ENCODE measurements at regions not wholly inside any gene's neighbourhood (a gene's known extent, or its start where the extent isn't known, plus 50 kb on each side); places are given as distances from the start of the nearest gene placed in this dataset.

- H3K27me3 Mint-ChIP-seq (ENCODE audit: insufficient read depth) = no peaks in the 10 kb centered on the region
- no peak overlapping the region for H3K27ac Mint-ChIP-seq
- intact Hi-C loops (cut with micrococcal nuclease) = no loop called here
- DNase-seq (ENCODE audit: low spot score) = no peak
- no peaks in the 10 kb centered on the region for H3K36me3 Mint-ChIP-seq (ENCODE audit: low read depth)
- no peaks in the 10 kb centered on the region for H3K4me1 Mint-ChIP-seq (ENCODE audit: low read depth)
- no peak overlapping the region for H3K4me3 Mint-ChIP-seq
- peaks cover 7% of the 10 kb centered on the region for H3K9me3 Mint-ChIP-seq
These were observed 737.2 kb upstream of the IGFBP3 start for GRCh38 chr7:46658281-46658680.

- Mint-ChIP-seq H3K4me3 (no peak overlapping the region), H3K4me1 (ENCODE audit: low read depth) (no peaks in the 10 kb centered on the region), H3K9me3 (peaks cover 13% of the 10 kb centered on the region), H3K27me3 (ENCODE audit: insufficient read depth) (no peaks in the 10 kb centered on the region), H3K27ac (no peak overlapping the region), H3K36me3 (ENCODE audit: low read depth) (no peaks in the 10 kb centered on the region)
- DNase-seq (ENCODE audit: low spot score) = no peak
- intact Hi-C loops (cut with micrococcal nuclease) = no loop called here
These were observed 733.7 kb upstream of the IGFBP3 start for GRCh38 chr7:46654546-46655443.

DNA sequence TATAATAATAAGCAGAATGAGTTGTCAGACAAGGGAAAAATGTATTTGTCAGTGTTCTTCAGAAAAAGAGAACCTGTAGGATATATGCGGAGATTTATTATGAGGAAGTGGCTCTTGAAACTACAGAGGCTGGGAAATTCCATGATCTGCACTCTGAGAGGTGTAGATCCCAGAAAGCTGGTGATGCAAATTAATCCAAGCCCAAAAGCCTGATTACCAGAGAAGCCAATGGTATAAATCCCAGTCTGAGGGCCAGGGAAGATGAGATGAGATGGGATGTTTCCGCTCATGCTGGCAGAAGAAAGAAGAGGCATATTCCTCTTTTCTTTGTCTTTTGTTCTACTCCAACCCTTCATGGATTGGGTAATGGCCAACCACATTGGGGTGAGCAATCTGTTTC is 732.8 kb upstream of the IGFBP3 start:
- H3K27me3 Mint-ChIP-seq (ENCODE audit: insufficient read depth) = no peaks in the 10 kb centered on the region
- intact Hi-C loops (cut with micrococcal nuclease) = no loop called here
- H3K4me3 Mint-ChIP-seq = no peak overlapping the region
- peaks cover 13% of the 10 kb centered on the region for H3K9me3 Mint-ChIP-seq
- no peak overlapping the region for H3K27ac Mint-ChIP-seq
- no peaks in the 10 kb centered on the region for H3K36me3 Mint-ChIP-seq (ENCODE audit: low read depth)
- no peaks in the 10 kb centered on the region for H3K4me1 Mint-ChIP-seq (ENCODE audit: low read depth)
- DNase-seq (ENCODE audit: low spot score) = no peak

DNA sequence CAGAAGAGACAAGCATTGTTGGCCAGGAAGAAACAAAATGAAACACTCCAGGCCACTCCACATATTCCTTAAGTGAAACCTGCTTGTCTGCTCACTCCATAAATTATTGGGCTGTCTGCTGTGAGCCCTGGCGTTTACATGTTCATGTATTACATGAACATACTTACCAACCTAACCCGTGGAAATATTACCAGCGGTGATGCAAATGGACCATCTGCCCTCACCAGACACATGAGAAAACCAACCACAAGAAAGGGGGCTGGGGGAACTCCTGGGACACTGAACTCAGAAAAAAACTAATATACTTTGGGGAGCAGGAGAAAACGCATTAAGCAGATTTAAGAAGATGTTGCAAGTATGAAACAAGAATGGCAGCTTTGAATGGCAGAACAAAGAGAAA is 731.2 kb upstream of the IGFBP3 start:
- no peaks in the 10 kb centered on the region for H3K27me3 Mint-ChIP-seq (ENCODE audit: insufficient read depth)
- intact Hi-C loops (cut with micrococcal nuclease) = no loop called here
- H3K4me1 Mint-ChIP-seq (ENCODE audit: low read depth) = no peaks in the 10 kb centered on the region
- no peak overlapping the region for H3K4me3 Mint-ChIP-seq
- no peak for DNase-seq (ENCODE audit: low spot score)
- no peaks in the 10 kb centered on the region for H3K36me3 Mint-ChIP-seq (ENCODE audit: low read depth)
- no peak overlapping the region for H3K27ac Mint-ChIP-seq
- peaks cover 17% of the 10 kb centered on the region for H3K9me3 Mint-ChIP-seq

- DNase-seq (ENCODE audit: low spot score) = no peak
- H3K4me3 Mint-ChIP-seq = no peak overlapping the region
- no peaks in the 10 kb centered on the region for H3K36me3 Mint-ChIP-seq (ENCODE audit: low read depth)
- H3K27ac Mint-ChIP-seq = no peak overlapping the region
- H3K4me1 Mint-ChIP-seq (ENCODE audit: low read depth) = no peaks in the 10 kb centered on the region
- no peaks in the 10 kb centered on the region for H3K27me3 Mint-ChIP-seq (ENCODE audit: insufficient read depth)
- peaks cover 18% of the 10 kb centered on the region for H3K9me3 Mint-ChIP-seq
- intact Hi-C loops (cut with micrococcal nuclease) = no loop called here
These were observed 730.6 kb upstream of the IGFBP3 start for GRCh38 chr7:46651561-46652088.

- no peak for DNase-seq (ENCODE audit: low spot score)
- no peak overlapping the region for H3K27ac Mint-ChIP-seq
- no peaks in the 10 kb centered on the region for H3K27me3 Mint-ChIP-seq (ENCODE audit: insufficient read depth)
- intact Hi-C loops (cut with micrococcal nuclease) = no loop called here
- H3K4me3 Mint-ChIP-seq = no peak overlapping the region
- peaks cover 19% of the 10 kb centered on the region for H3K9me3 Mint-ChIP-seq
- H3K4me1 Mint-ChIP-seq (ENCODE audit: low read depth) = no peaks in the 10 kb centered on the region
- H3K36me3 Mint-ChIP-seq (ENCODE audit: low read depth) = no peaks in the 10 kb centered on the region
These were observed 730.0 kb upstream of the IGFBP3 start for GRCh38 chr7:46651070-46651469.

DNA sequence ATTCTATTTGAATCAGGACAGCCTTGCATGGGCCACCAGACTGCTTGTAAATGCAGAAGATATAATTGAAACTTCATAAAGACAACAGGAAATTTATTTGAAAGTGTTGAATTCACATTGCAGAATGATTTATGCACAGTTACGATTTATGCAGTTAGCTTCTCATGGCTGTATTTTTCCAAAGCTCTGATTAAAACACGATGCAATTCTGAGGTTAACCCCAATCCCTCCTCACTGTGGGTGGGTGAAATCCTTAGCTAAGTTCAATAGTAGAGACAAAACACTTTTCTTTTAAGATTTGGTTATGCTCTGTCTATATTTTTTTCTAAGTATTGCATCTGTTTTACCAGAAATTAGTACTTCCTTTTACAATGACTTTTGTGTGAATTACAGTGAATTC is 728.8 kb upstream of the IGFBP3 start:
- Mint-ChIP-seq H3K36me3 (ENCODE audit: low read depth) (no peaks in the 10 kb centered on the region), H3K4me1 (ENCODE audit: low read depth) (no peaks in the 10 kb centered on the region), H3K27me3 (ENCODE audit: insufficient read depth) (no peaks in the 10 kb centered on the region), H3K27ac (no peak overlapping the region), H3K4me3 (no peak overlapping the region), H3K9me3 (peaks cover 20% of the 10 kb centered on the region)
- DNase-seq (ENCODE audit: low spot score) = no peak
- intact Hi-C loops (cut with micrococcal nuclease) = no loop called here

GRCh38 chr7:46637793-46638735 is 717.0 kb upstream of the IGFBP3 start:
- Mint-ChIP-seq H3K4me1 (ENCODE audit: low read depth) (no peaks in the 10 kb centered on the region), H3K36me3 (ENCODE audit: low read depth) (no peaks in the 10 kb centered on the region), H3K27me3 (ENCODE audit: insufficient read depth) (no peaks in the 10 kb centered on the region), H3K4me3 (no peak overlapping the region), H3K9me3 (no peaks in the 10 kb centered on the region), H3K27ac (no peak overlapping the region)
- intact Hi-C loops (cut with micrococcal nuclease) = no loop called here
- DNase-seq (ENCODE audit: low spot score) = no peak

DNA sequence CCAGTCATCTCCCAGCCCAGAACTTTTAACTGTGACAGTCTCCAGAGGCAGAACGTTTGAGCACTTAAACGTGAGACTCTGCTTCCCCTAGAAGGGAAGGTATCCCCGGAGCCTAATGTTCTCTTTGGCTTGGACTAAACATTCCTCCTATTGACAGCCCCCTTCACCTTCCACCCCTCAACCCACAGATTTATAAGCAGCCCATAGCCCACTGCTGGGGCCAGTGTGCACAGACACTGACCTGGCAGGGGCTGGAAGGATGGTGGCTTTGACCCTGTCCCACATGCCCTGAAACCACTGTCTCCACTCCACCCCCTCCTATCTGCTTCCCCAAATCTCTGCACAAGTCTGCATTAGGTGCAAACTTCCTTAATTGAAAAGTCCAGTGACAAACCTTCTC is 715.0 kb upstream of the IGFBP3 start:
- Mint-ChIP-seq H3K4me1 (ENCODE audit: low read depth) (no peaks in the 10 kb centered on the region), H3K4me3 (no peak overlapping the region), H3K27ac (no peak overlapping the region), H3K36me3 (ENCODE audit: low read depth) (no peaks in the 10 kb centered on the region), H3K9me3 (no peaks in the 10 kb centered on the region), H3K27me3 (ENCODE audit: insufficient read depth) (no peaks in the 10 kb centered on the region)
- DNase-seq (ENCODE audit: low spot score) = no peak
- intact Hi-C loops (cut with micrococcal nuclease) = no loop called here

GRCh38 chr7:46633630-46634240 is 712.7 kb upstream of the IGFBP3 start:
- Mint-ChIP-seq H3K27ac (no peak overlapping the region), H3K36me3 (ENCODE audit: low read depth) (no peaks in the 10 kb centered on the region), H3K4me1 (ENCODE audit: low read depth) (no peaks in the 10 kb centered on the region), H3K9me3 (no peaks in the 10 kb centered on the region), H3K27me3 (ENCODE audit: insufficient read depth) (no peaks in the 10 kb centered on the region), H3K4me3 (no peak overlapping the region)
- intact Hi-C loops (cut with micrococcal nuclease) = no loop called here
- DNase-seq (ENCODE audit: low spot score) = no peak

DNA sequence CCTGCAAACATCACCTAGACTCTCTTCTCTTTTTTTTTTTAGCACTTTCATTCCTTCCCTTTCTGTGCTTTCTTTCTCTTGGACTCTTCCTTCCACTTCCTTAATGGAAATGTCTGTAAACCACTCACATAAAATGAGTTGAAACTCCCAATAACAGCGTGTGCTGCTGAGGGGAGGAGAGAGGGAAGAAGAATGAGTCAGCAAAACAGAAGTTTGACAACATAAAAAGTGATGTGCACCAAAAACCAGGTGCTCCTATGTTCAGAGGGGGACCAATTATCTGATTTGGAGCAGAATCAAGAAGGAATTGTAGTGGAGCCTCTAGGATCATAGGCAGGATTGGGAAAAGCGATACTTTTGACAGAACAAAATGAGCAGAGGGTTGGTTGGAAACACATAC is 712.1 kb upstream of the IGFBP3 start:
- intact Hi-C loops (cut with micrococcal nuclease) = no loop called here
- Mint-ChIP-seq H3K4me1 (ENCODE audit: low read depth) (no peaks in the 10 kb centered on the region), H3K27me3 (ENCODE audit: insufficient read depth) (no peaks in the 10 kb centered on the region), H3K27ac (no peak overlapping the region), H3K36me3 (ENCODE audit: low read depth) (no peaks in the 10 kb centered on the region), H3K4me3 (no peak overlapping the region), H3K9me3 (no peaks in the 10 kb centered on the region)
- no peak for DNase-seq (ENCODE audit: low spot score)

GRCh38 chr7:46630031-46630430 is 709.0 kb upstream of the IGFBP3 start:
- no peak for DNase-seq (ENCODE audit: low spot score)
- H3K9me3 Mint-ChIP-seq = no peaks in the 10 kb centered on the region
- H3K27me3 Mint-ChIP-seq (ENCODE audit: insufficient read depth) = no peaks in the 10 kb centered on the region
- H3K27ac Mint-ChIP-seq = no peak overlapping the region
- H3K4me3 Mint-ChIP-seq = no peak overlapping the region
- no peaks in the 10 kb centered on the region for H3K36me3 Mint-ChIP-seq (ENCODE audit: low read depth)
- intact Hi-C loops (cut with micrococcal nuclease) = no loop called here
- no peaks in the 10 kb centered on the region for H3K4me1 Mint-ChIP-seq (ENCODE audit: low read depth)

GRCh38 chr7:46628389-46628788 is 707.3 kb upstream of the IGFBP3 start:
- intact Hi-C loops (cut with micrococcal nuclease) = no loop called here
- Mint-ChIP-seq H3K27me3 (ENCODE audit: insufficient read depth) (no peaks in the 10 kb centered on the region), H3K4me3 (no peak overlapping the region), H3K36me3 (ENCODE audit: low read depth) (no peaks in the 10 kb centered on the region), H3K27ac (no peak overlapping the region), H3K9me3 (no peaks in the 10 kb centered on the region), H3K4me1 (ENCODE audit: low read depth) (no peaks in the 10 kb centered on the region)
- DNase-seq (ENCODE audit: low spot score) = no peak
